GM06990 (cell line): ENCODE measurements at regions not wholly inside any gene's neighbourhood (a gene's known extent, or its start where the extent isn't known, plus 50 kb on each side); places are given as distances from the start of the nearest gene placed in this dataset.

Source experiments
- DNase-seq: peaks from one replicate; pipeline ENCODE4 v3.0.0-alpha.2; 2011; ENCODE audit not compliant: insufficient read length; ENCODE audit errors: extremely low read depth
- H3K27me3 ChIP-seq: replicated peaks from 2 replicates; pipeline ENCODE4 v1.6.0; 2011; ENCODE audit warnings: low read length; ENCODE audit not compliant: control insufficient read depth, insufficient read depth
- H3K36me3 ChIP-seq: 2 replicates; pipeline ENCODE4 v1.5.1; 2011; ENCODE audit warnings: low read length; ENCODE audit not compliant: control insufficient read depth, insufficient read depth
- H3K4me3 ChIP-seq: replicated peaks from 2 replicates; pipeline ENCODE4 v1.5.1; 2011; ENCODE audit warnings: low read depth, mild to moderate bottlenecking, control low read depth, low read length
- CTCF ChIP-seq: IDR thresholded peaks from 2 replicates; pipeline ENCODE4 v1.5.1; 2011; ENCODE audit warnings: low read length, control low read depth, mild to moderate bottlenecking, inconsistent platforms; ENCODE audit not compliant: insufficient read depth, poor library complexity, severe bottlenecking

GRCh38 chr13:88623150-88623549, 952.0 kb downstream of the SLITRK5 start:
- DNase-seq, result no peak
- Histone ChIP-seq H3K36me3 (no peaks in the 10 kb centered on the region), H3K27me3 (no peaks in the 10 kb centered on the region), H3K4me3 (no peak overlapping the region)
- TF ChIP-seq CTCF, result no peak

GRCh38 chr13:88627071-88627470, 955.9 kb downstream of the SLITRK5 start:
- no peak for DNase-seq
- TF ChIP-seq CTCF, result no peak
- no peaks in the 10 kb centered on the region for H3K27me3 ChIP-seq
- no peaks in the 10 kb centered on the region for H3K36me3 ChIP-seq
- no peak overlapping the region for H3K4me3 ChIP-seq

GRCh38 chr13:88628882-88629281, 957.7 kb downstream of the SLITRK5 start:
- no peak for DNase-seq
- no peak for TF ChIP-seq CTCF
- Histone ChIP-seq H3K27me3 (no peaks in the 10 kb centered on the region), H3K4me3 (no peak overlapping the region), H3K36me3 (no peaks in the 10 kb centered on the region)

GRCh38 chr13:88637935-88638334, 966.8 kb downstream of the SLITRK5 start:
- H3K36me3 ChIP-seq, result no peaks in the 10 kb centered on the region
- no peaks in the 10 kb centered on the region for H3K27me3 ChIP-seq
- no peak for TF ChIP-seq CTCF
- H3K4me3 ChIP-seq, result no peak overlapping the region
- no peak for DNase-seq

- DNase-seq, result no peak
- H3K27me3 ChIP-seq, result no peaks in the 10 kb centered on the region
- no peak overlapping the region for H3K4me3 ChIP-seq
- TF ChIP-seq CTCF, result no peak
- H3K36me3 ChIP-seq, result no peaks in the 10 kb centered on the region
Measured at GRCh38 chr13:88643233-88643632, 972.1 kb downstream of the SLITRK5 start.
